Neural cell (in vitro differentiated cells): ENCODE measurements at regions not wholly inside any gene's neighbourhood (a gene's known extent, or its start where the extent isn't known, plus 50 kb on each side); places are given as distances from the start of the nearest gene placed in this dataset.

ENCODE experiments used
- H2AFZ ChIP-seq: fragments of 200-600, 300-800 bp; sonication (generic), shearing (Covaris generic); 2 replicates; pipeline ENCODE4 v1.6.0; 2014; ENCODE audit warnings: low read depth, mild to moderate bottlenecking, antibody characterized with exemption, low read length, moderate library complexity
- H3F3A ChIP-seq: fragments of 200-600 bp; shearing (Covaris generic); 2 replicates; pipeline ENCODE4 v1.6.1; 2016; ENCODE audit warnings: mild to moderate bottlenecking, moderate library complexity, mixed read lengths, antibody characterized with exemption, low read length; ENCODE audit not compliant: insufficient read depth, poor library complexity, severe bottlenecking
- H3K27ac ChIP-seq: fragments of 200-600, 300-800 bp; sonication (generic), shearing (Covaris generic); 2 replicates; pipeline ENCODE4 v1.5.1; 2014; ENCODE audit warnings: mild to moderate bottlenecking, low read length, moderate library complexity
- H3K27me3 ChIP-seq: fragments of 300-800, 200-600 bp; sonication (generic), shearing (Covaris generic); 2 replicates; pipeline ENCODE4 v1.6.0; 2014; ENCODE audit warnings: mild to moderate bottlenecking, low read depth, low read length, moderate library complexity; ENCODE audit not compliant: insufficient read depth
- H3K36me3 ChIP-seq: fragments of 300-800, 200-600 bp; sonication (generic), shearing (Covaris generic); 2 replicates; pipeline ENCODE4 v1.5.1; 2014; ENCODE audit warnings: mild to moderate bottlenecking, antibody characterized with exemption, low read length, moderate library complexity; ENCODE audit not compliant: insufficient read depth
- H3K4me2 ChIP-seq: fragments of 300-800, 200-600 bp; sonication (generic), shearing (Covaris generic); 2 replicates; pipeline ENCODE4 v1.6.0; 2014; ENCODE audit warnings: mild to moderate bottlenecking, low read length
- H3K4me3 ChIP-seq: fragments of 300-800, 200-600 bp; sonication (generic), shearing (Covaris generic); 2 replicates; pipeline ENCODE4 v1.5.1; 2014; ENCODE audit warnings: mild to moderate bottlenecking, low read length, moderate library complexity
- H3K79me2 ChIP-seq: fragments of 200-600 bp; shearing (Covaris generic); replicated peaks from 2 replicates; pipeline ENCODE4 v1.6.0; 2014; ENCODE audit warnings: mild to moderate bottlenecking, low read length, moderate library complexity; ENCODE audit not compliant: insufficient read depth
- H3K9ac ChIP-seq: fragments of 300-800, 200-600 bp; sonication (generic), shearing (Covaris generic); 2 replicates; pipeline ENCODE4 v1.6.1; 2016; ENCODE audit warnings: mild to moderate bottlenecking, low read length, mixed read lengths
- H3K9me2 ChIP-seq: fragments of 200-600 bp; shearing (Covaris generic); 2 replicates; pipeline ENCODE4 v1.6.1; 2016; ENCODE audit warnings: mild to moderate bottlenecking, low read length, mixed read lengths; ENCODE audit not compliant: insufficient read depth
- H3K9me3 ChIP-seq: fragments of 200-600, 300-800 bp; sonication (generic), shearing (Covaris generic); 2 replicates; pipeline ENCODE4 v1.6.1; 2016; ENCODE audit warnings: mild to moderate bottlenecking, mixed run types, low read length, moderate library complexity, mixed read lengths
- H4K20me1 ChIP-seq: fragments of 200-600 bp; shearing (Covaris generic); 2 replicates; pipeline ENCODE4 v1.6.1; 2016; ENCODE audit warnings: mild to moderate bottlenecking, mixed run types; ENCODE audit not compliant: insufficient read depth
- CTCF ChIP-seq: fragments of 450-650 bp; IDR thresholded peaks from 2 replicates; pipeline ENCODE4 v1.5.1; 2014; ENCODE audit warnings: antibody characterized with exemption, mild to moderate bottlenecking, moderate library complexity; ENCODE audit not compliant: poor library complexity, severe bottlenecking
- EP300 ChIP-seq: fragments of 450-650 bp; conservative IDR thresholded peaks from 2 replicates; pipeline ENCODE4 v1.6.1; 2014; ENCODE audit warnings: antibody characterized with exemption, mild to moderate bottlenecking, moderate library complexity; ENCODE audit not compliant: poor library complexity, severe bottlenecking
- EZH2 ChIP-seq: fragments of 200-600, 300-800 bp; shearing (Covaris generic), sonication (generic); IDR thresholded peaks from 2 replicates; pipeline ENCODE4 v1.6.1; 2014; ENCODE audit warnings: antibody characterized with exemption, low read length, borderline replicate concordance, mild to moderate bottlenecking; ENCODE audit not compliant: insufficient read depth, poor library complexity, severe bottlenecking
- MXI1 ChIP-seq: fragments of 450-650 bp; conservative IDR thresholded peaks from 2 replicates; pipeline ENCODE4 v1.6.1; 2014; ENCODE audit warnings: antibody characterized with exemption, mild to moderate bottlenecking; ENCODE audit not compliant: poor library complexity, severe bottlenecking
- POLR2AphosphoS5 ChIP-seq: IDR thresholded peaks from 2 replicates; pipeline ENCODE4 v1.6.1; 2012
- RAD21 ChIP-seq: fragments of 450-650 bp; conservative IDR thresholded peaks from 2 replicates; pipeline ENCODE4 v1.6.1; 2014; ENCODE audit warnings: antibody characterized with exemption, mild to moderate bottlenecking, moderate library complexity
- SMC3 ChIP-seq: fragments of 450-650 bp; conservative IDR thresholded peaks from 2 replicates; pipeline ENCODE4 v1.6.1; 2014; ENCODE audit warnings: antibody characterized with exemption, mild to moderate bottlenecking, moderate library complexity; ENCODE audit not compliant: poor library complexity
- TAF1 ChIP-seq: IDR thresholded peaks from 2 replicates; pipeline ENCODE4 v1.6.1; 2012; ENCODE audit warnings: low read depth
- small RNA-seq, 3 experiments: library from RNA; depleted of rRNA; stranded (forward); fragments of <200 nt; gene quantifications; one replicate each; pipeline ENCODE3, GENCODE V24; 2012
- TF ChIP-seq, protein P1 (sequence below): IDR thresholded peaks from 2 replicates; pipeline ENCODE4 v1.6.1; 2012; ENCODE audit warnings: borderline replicate concordance

- no peak overlapping the region for H3K27ac ChIP-seq
- H2AFZ ChIP-seq = no peak overlapping the region
- no peaks in the 10 kb centered on the region for H3K36me3 ChIP-seq
- H3F3A ChIP-seq = no peaks in the 10 kb centered on the region
- H3K9me2 ChIP-seq = no peaks in the 10 kb centered on the region
- H3K79me2 ChIP-seq = no peaks in the 10 kb centered on the region
- H3K4me2 ChIP-seq = no peak overlapping the region
- no peaks in the 10 kb centered on the region for H4K20me1 ChIP-seq
- no peak overlapping the region for H3K4me3 ChIP-seq
- no peaks in the 10 kb centered on the region for H3K9me3 ChIP-seq
- H3K27me3 ChIP-seq = no peaks in the 10 kb centered on the region
- TF ChIP-seq CTCF = no peak
- TF ChIP-seq RAD21 = no peak
- no peak for TF ChIP-seq TAF1
- no peak for TF ChIP-seq SMC3
- TF ChIP-seq, protein P1, sequence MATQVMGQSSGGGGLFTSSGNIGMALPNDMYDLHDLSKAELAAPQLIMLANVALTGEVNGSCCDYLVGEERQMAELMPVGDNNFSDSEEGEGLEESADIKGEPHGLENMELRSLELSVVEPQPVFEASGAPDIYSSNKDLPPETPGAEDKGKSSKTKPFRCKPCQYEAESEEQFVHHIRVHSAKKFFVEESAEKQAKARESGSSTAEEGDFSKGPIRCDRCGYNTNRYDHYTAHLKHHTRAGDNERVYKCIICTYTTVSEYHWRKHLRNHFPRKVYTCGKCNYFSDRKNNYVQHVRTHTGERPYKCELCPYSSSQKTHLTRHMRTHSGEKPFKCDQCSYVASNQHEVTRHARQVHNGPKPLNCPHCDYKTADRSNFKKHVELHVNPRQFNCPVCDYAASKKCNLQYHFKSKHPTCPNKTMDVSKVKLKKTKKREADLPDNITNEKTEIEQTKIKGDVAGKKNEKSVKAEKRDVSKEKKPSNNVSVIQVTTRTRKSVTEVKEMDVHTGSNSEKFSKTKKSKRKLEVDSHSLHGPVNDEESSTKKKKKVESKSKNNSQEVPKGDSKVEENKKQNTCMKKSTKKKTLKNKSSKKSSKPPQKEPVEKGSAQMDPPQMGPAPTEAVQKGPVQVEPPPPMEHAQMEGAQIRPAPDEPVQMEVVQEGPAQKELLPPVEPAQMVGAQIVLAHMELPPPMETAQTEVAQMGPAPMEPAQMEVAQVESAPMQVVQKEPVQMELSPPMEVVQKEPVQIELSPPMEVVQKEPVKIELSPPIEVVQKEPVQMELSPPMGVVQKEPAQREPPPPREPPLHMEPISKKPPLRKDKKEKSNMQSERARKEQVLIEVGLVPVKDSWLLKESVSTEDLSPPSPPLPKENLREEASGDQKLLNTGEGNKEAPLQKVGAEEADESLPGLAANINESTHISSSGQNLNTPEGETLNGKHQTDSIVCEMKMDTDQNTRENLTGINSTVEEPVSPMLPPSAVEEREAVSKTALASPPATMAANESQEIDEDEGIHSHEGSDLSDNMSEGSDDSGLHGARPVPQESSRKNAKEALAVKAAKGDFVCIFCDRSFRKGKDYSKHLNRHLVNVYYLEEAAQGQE = no peak
- TF ChIP-seq MXI1 = no peak
- no peak for TF ChIP-seq EZH2
- no peak for TF ChIP-seq EP300
- no peak for TF ChIP-seq POLR2AphosphoS5
- H3K9ac ChIP-seq = no peak overlapping the region
These were observed 52.3 kb upstream of the MTAP start for GRCh38 chr9:21750021-21750735.

GRCh38 chr9:21751998-21752397 is 50.4 kb upstream of the MTAP start:
- H3K9me2 ChIP-seq = no peaks in the 10 kb centered on the region
- H3K27ac ChIP-seq = no peak overlapping the region

More at GRCh38 chr9:21751998-21752397, 50.4 kb upstream of the MTAP start:
- Histone ChIP-seq H3K4me2 (no peak overlapping the region), H3K79me2 (no peaks in the 10 kb centered on the region), H3K27me3 (no peaks in the 10 kb centered on the region), H3K9me3 (no peaks in the 10 kb centered on the region), H2AFZ (no peak overlapping the region), H3K9ac (no peak overlapping the region), H3F3A (no peaks in the 10 kb centered on the region), H4K20me1 (no peaks in the 10 kb centered on the region), H3K36me3 (no peaks in the 10 kb centered on the region), H3K4me3 (no peak overlapping the region)
- no peak for TF ChIP-seq TAF1
- no peak for TF ChIP-seq POLR2AphosphoS5
- TF ChIP-seq EP300 = no peak
- TF ChIP-seq MXI1 = no peak
- TF ChIP-seq SMC3 = no peak
- TF ChIP-seq EZH2 = no peak
- TF ChIP-seq RAD21 = no peak

Small RNAs in the stretch of these regions (small RNA-seq; reads per million reads assigned to genes)
- gene RN7SL151P = 0.95 to 5.8 (median 1.4) reads per million in 3 experiments
